NCI-H69 (cell line): ENCODE measurements at regions not wholly inside any gene's neighbourhood (a gene's known extent, or its start where the extent isn't known, plus 50 kb on each side); places are given as distances from the start of the nearest gene placed in this dataset.
A peak's percentile ranks its signal among the peaks of the same experiment; 100 is the strongest.

Experiments
- DNase-seq: peaks from one replicate; lab custom pipeline; 2025; lab: John Stamatoyannopoulos, UW

DNA sequence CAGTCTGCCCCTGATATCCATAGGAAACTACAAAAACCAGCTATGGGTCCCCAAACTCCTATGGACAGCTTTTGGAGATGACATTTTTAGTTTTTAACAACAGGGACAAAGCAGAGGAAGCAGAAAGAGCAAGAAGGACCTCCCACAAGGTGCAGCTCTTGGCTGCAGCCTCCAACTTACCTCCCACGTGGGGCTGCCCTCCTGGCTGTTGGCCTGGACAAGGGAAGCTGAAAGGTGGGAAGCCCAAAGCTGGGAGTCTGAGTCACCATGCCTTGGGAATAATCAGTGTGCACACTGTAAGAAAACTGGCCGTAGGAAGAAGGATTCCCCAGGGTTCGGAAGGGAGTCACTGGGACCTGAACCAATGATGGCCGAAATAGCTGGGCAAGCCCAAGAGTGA lies 51.8 kb upstream of the PAX1 start:
- no peak for DNase-seq

DNA sequence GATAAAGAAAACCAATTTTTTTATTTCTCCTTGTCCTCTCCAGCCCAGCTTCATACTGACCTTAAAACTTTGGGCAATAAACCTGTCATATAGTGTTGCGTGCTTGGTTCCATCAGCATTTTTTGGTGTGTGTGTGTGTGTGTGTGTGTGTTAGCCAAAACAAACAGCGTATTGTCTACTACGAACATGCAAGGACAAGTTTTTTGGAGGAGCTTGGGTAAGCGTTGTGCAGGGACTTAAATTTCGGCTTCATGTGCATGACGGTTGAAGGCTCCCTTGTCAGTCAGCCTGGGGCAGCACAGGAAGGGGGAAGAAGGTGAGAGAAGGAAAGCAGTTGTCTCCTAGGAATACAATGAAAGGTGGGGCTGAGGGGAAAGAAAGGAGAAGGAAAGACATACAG lies 62.0 kb upstream of the PAX1 start:
- DNase-seq, result no peak

DNA sequence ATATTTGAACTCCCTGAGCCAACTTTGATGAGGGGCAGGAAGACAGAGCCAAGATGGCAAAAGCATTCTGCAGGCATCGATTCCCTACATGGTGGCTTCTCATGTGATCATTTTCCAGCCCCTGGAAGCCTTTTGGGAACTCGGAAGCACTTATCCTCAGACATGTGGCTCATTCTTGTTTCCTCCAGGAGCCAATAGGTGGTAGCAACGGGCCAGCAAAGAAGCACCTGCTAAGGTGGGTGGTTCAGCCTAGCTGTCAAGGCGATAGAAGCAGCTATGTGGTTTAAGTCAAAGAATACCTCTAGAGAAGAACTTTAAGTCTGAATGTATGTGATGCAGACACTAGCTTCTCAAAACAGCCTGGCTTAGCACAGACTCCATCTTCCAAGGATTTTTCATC lies 64.9 kb upstream of the PAX1 start:
- peak; percentile 68 for DNase-seq

DNA sequence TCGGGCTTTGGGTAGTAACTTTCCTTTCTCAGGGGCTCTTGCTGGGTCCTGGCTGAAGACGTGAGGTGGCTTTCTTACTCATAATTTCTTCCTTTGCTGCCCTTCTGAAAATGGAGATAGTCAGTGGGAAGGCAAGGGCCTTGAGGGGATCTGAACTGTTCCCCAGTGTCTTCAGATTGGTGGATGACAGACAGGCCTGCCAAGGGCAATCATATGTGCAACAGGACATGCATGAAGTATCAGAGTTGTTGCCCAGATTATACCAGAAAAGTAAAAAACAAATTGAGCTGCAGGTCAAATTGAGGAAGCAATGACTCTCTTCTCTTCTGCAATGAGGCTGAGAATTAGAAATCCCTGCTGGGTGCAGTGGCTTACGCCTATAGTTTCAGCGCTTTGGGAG lies 71.6 kb upstream of the PAX1 start:
- no peak for DNase-seq

DNA sequence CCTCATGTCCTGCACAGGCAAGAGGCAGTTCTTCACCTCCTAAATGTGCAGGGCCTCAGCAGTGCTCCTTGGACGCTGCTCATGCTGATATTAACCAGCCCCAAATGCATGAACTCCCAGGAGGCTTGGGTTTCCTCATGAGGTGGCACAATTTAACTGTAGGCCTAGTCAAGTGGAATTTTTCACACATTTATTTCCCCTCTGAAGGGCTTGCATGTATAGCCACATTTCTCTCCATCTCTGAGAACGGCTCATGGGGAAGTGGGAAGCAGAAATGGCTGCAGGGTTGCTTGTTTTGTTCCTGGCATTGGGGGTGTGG lies 72.8 kb upstream of the PAX1 start:
- no peak for DNase-seq

DNA sequence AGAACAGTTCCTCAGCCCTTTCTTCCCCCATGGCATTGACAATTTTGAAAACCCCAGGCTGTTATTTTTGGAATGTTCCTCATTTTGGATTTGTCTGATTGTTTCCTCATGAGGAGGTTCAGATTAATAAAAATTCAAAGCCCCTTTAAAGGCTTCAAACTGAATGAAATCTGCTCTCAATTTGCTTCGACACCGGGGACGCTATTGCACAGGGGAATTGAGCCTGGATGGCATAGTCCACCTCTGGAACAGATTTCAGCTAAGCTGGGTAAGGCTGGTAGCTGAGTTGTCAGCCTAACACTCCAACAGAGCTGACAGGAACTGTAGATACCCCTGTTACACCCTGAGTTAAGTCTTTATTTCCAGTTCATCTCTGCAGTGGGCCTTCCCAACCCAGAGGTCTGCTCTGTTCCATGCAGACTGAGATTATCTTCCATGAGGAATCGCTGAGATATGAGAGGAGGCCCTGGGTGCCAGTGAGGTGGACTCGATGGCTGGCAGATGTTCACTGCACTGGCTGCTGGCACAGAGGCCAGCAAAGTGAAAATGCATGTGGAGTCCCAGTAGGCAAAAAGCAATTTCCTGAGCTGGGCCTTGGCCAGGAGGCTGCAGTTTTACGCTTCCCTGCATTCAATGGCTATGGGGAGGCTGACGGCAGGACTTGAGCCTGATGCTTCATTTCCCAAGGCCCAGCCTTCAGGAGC lies 73.3 kb upstream of the PAX1 start:
- no peak for DNase-seq

DNA sequence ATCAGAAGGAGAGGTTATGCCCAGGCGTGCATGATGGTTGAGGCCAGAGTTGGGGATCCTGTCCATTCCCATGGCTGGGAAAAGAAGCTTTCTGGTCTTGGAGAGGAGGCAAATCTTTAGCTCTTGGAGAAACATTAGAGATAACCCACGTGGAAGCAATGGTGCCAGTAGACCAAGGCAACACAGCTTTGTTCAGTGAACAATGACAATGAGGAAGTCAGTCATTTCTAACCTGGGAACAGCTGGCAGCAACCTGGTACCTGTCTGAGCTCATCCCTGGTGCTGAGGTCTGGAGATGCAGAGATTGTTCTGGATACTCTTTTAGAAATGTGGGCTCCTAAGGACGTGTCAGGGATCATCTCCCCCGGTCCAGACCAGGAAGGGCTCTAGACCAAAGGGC lies 76.7 kb upstream of the PAX1 start:
- no peak for DNase-seq

DNA sequence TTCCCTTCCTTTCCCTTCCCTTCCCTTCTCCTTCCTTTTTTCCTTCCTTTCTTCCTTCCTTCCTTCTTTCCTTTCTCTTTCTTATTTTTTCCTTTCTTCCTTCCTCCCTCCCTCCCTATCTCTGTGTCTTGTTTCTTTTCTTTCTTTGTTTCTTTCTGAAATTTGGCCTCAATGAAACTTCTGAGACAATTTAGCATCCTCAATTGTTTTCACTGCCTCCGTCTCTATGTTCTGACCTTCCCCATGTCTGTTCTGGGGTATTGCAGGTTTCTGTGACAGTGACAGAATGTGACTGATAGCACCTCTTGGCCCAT lies 81.7 kb upstream of the PAX1 start:
- no peak for DNase-seq

DNA sequence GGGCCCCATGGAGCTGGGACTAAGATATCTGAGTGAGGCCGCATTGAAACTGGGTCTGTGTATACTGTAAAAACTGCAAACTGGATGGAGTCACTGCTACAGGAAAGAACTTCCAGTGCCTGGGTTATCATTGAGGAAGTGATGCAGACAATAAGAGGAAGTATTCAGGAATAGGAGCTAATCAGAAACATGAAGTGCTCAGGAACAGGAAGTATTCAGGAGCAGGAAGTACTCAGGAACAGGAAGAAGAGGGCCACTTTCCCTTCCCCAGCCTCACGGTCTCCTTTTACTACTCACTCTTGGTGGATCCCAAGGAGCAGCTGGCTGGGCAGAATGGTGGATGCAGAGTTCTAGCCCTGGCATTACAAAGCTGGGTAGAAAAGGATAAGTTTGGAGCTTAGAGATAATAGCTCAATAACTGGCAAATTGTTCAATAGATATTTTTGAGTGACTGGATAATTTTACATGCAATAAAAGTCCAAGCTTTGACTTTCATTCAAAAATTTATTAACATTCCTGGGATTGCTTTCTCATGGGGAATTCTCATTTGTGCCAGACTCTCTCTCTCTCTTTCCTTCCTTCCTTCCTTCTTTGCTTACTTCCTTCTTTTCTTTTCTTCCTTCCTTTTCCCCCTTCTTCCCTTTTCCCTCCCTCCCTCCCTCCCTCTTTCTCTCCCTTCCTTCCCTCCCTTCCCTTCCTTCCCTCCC lies 82.2 kb upstream of the PAX1 start:
- no peak for DNase-seq

DNA sequence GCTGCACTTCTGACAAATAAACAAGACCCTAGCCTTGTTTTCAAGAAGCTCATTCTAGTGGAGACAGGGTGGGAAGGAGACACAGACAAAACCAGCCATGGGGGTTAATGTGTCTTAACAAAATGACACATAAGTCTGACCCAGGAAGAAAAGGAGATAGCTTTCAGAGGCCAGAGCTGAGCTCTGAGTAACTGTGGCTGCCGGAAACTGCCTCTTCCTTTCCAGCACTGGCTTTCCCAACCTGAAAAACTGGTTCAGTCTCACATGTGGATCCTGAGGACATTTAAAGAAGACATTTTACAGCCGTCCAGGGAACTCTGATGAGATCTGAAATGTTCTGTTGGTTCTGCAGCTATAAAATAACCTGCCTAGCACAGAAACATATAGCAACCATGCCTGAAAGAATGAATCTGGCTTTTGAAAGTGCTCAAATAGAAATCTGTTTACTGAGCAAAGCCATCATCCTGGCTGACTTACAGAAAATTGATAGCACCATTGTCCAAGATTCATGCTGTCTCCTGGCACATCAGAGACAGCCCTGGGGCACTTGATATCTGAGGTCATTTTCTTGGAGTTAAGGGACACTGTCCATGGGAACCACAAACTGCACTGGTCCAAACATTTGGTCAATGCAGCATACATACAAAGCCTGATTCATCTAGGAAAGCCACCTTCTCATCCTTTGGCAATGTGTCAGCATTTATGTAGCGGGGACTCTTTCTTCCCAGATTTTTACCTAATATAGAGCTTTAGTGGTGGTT lies 83.2 kb upstream of the PAX1 start:
- no peak for DNase-seq

DNA sequence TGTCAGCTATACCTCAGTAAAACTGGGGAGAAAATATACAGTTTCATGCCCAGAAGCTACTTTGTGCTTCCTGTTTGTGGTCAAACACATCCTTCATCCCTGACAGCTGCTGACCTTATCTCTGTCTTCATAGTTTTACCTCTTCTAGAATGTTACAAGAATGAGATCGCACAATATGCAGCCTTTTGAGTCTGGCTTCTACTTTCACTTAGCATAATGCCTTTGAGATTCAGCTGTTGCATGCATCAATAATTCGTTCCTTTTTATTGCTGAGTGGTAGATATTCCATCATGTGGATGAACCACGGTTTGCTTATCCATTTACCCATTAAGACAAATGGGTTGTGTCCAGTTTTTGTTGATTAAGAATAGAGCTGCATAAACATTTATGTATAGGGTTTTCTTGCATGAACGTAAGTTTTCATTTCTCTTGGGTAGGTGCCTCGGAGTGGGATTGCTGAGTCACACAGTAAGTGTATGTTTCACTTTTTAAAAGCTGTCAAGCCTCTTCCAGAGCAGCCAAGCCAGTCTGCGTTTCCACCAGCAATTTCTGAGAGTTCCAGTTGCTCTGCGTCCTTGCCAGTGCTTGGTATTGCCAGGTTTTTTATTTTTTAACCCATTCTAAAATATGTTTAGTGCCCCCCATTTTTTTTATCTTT lies 86.6 kb upstream of the PAX1 start:
- DNase-seq, result no peak

DNA sequence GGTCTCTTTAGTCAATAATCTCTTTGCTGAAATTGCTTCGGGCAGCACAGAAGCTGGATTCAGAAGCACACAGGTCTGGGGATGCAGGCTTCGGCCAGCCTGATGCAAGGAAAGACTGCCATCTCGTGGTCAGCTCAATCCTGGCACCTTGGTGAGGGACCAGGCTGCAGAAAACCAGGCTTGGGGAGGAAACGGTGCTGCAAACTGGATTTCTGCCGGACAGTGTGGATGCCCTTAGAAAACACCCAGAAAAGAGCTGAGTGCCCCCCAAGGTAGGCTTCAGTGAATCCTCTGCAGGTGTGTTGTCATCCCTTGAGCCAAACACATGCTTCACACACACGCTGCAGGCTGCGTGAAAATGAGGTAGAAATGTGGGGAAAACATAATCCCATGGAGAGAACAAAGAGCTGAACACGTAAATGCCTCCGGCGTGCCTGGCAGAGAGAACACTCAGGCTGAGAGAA lies 89.8 kb upstream of the PAX1 start:
- peak; percentile 90 for DNase-seq

DNA sequence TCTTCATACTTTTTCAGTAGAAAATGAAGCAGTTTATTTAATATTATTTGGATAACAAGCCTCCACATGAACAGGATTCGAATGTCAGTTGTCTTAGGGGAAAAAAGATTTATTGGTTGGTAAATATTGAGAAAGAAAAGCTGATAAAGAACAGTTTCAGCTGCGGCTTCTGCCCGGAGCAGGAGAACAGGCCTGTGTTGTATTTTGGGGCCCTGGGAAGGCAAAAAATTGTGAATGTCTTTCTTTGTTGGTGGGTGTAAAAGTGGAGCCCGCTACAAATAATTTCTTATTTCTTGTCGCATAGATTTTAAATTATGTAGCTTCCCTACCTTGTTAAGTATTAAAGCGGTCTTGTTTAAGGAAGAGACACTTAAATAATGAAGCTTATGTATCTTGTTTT lies 90.5 kb upstream of the PAX1 start:
- peak; percentile 63 for DNase-seq

DNA sequence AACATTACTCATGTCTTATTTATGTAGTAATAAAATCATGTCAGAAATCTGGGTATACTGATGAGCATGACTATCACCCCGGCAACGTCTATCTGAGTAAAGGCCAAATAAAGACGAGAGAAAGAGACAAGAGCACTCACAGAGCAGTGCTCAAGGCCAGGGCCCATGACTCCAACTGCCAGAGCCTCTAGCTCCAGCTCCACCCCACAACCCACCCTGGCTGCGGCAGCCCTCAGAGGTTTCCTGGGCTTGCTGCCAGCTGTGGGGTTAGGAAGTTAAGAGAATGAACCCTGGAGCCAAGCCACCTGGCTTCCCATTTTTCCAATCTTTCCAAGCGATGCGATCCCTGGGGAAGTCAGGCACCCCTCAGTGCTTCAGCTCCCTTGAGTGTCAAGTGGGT lies 92.0 kb upstream of the PAX1 start:
- peak; percentile 98 for DNase-seq

DNA sequence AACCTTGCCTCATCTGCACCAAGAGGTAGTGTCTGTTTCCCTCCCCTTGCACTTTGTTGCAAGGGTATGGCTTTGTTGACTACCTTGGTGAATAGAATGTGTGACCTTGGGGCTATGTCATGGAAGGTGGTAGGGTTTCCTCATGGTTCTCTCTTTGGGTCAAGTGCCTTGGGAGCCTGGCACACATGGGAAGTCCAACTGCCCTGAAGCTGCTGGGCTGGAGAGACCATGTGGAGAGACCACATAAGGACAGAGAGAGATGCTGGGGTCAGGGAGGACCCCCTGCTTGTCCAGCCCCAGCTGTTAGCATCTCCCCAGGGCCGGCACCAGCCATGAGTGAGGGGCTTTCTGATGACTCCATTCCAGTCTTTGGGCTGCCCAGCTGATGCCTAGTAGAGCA lies 95.5 kb upstream of the PAX1 start:
- DNase-seq, result no peak

DNA sequence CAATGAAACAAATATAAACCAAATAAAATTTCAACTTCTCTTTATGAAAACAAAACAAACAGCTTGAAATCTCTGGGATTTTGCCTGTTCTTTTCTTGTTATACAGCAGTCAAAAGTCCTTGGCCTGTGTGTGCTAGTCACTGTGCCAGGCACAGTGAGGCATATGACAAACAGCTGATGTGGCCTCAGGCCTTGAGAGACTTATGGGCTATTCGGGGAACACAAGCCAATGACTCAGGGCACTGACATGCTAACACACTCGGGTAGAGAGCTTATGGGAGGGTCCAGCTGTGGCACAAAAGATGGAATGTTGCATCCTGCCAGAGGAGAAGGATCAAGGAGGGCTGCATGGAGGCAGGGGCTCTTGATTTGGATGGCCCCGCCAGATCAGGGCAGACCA lies 95.4 kb upstream of the NKX2-2 start:
- peak; percentile 46 for DNase-seq

DNA sequence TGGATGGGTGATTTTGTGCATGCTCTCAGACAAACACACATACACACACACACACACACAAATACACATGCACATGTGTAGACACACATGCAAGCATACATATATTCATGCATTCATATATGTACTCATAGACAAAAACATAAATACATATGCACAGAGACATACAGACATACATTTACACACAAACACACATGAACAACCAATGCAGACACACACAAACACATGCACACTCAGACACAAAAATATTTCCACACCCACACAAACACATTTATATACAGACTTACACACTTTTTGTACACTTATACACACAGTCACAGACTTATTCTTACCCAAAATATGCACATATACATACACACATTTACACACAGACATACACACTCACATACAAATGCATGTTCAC lies 94.9 kb upstream of the NKX2-2 start:
- no peak for DNase-seq

DNA sequence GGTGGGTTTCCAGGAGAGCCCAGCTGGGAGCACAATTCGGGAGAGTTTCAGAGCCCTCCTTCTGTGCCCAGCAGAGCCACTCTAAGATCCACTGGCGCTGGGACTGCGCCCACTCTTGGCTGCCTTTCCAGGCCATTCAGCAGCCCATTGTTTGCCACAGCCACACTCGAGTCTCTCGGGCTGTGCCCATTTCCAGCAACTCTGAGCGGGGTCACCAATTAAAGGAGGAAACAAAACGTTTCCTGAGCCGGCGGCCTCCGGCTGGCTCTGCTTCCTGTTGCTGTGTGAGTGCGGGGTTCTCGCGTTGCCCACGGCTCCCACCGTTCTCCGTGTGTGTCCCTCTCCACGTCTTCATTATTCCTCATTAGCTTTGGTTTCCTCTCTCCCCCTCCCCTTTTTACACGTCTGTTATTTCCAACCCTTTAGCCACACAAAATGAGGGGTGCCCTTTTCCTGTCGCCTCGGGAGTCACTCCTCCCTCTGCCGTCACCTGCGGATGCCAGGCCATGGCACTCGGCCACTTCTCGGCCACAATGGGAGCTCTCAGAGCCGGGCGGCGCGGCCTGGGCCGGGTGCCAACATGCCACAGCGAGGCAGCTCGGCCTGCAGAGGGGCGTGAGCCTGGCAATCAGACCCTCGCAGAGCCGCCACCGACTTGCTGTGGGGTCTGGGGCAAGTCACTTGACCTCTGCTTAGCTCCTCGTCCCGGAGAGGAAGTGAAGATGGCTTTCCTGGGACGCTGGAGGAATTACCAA lies 94.3 kb upstream of the NKX2-2 start:
- DNase-seq, result peak; percentile 95

DNA sequence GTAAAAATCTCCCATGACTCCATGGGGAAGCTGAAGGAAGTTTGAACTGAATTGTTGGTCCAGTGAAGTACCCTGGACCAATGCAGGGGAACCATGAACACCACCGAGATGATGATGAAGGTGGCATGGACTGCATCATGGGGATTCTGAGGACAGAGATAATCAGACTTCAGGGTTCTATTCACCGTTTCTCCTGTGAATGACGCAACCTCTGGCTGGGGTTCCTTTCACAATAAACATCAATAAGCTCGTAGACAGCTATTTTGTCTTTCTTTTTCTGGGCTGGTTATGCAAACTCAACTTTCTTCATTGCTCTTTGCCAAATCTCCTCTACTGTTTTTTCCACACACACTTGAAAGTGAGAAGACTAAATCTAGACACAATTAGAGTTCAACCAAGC lies 87.9 kb upstream of the NKX2-2 start:
- DNase-seq, result no peak

DNA sequence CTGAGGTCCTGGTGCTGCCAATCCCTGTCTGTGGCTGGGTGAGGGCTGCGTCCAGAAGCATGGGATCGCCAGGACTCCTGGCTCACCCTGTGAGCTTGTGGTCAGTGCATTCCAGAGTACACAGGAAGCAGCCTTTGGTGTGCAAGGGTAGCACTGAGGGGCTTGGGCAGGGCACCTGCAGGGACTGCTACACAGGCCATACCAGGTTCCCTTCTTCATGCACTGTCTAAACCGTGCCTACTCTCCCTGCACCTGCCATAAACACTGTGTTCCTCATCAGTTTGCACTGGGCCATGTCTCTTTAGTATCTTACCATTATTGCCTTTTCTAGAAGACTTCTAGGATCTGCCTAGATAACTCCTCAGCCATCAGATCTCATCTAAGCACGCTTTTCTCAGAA lies 72.8 kb upstream of the NKX2-2 start:
- no peak for DNase-seq

DNA sequence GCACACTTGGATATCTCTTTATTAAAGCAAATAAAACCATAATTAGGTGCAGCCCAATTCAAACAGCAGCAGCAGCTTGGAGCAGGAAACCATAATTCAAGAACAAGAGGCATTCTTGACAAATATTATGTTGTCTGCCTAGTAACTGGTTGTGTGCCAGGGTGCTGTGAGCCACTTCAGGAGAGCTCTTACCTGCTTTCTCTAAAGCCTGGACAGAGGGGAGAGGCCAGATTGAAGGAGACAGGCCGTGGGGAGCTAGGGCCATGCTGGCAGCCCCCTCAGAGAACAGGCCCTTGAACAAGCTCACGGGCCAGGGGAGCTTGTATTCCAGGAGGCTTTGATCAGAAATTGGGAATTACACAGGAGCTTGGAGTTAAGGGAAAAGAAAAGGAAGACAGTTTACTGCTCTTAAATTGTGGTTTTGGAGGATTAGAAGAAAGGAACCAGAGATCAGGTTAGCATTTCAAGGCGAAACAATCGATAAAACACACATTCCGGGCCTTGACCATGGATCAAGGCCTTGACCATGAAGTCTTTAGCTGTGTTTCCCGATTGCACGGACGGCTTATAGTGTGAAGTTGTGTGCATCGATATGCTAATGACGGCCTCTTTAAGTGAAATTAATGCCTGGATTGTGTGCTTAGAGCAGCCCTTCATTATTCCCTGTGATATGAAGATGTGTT lies 69.8 kb upstream of the NKX2-2 start:
- DNase-seq, result peak; percentile 99

DNA sequence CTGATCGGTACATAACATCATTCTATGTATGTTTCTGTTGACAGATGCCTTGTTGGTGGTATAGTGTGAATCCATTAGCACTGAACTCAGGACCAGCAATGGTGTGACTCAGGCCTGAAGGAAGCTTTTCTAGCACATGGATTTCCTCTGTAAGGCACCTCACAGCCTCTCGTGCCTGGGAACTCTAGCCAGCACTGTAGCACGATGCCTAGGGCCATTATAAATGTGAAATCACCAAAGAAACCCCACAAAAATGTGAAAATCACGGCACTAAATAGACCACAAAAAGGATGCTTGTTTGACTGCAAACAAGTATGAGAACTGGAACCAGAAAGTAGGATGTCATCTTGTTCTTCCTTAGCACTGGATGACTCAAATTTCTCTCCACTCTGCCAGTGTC lies 63.7 kb upstream of the NKX2-2 start:
- DNase-seq, result no peak
